COLO829 (cell line): ENCODE measurements at regions not wholly inside any gene's neighbourhood (a gene's known extent, or its start where the extent isn't known, plus 50 kb on each side); places are given as distances from the start of the nearest gene placed in this dataset.
"Not testable (repeated sequence)": the region's sequence is repeated elsewhere in the genome, so short reads cannot be mapped to it uniquely, and the experiment has no call there.

Experiments used
- DNase-seq: peaks from one replicate; pipeline ENCODE4 v3.0.0; 2012; ENCODE audit warnings: low spot score

DNA sequence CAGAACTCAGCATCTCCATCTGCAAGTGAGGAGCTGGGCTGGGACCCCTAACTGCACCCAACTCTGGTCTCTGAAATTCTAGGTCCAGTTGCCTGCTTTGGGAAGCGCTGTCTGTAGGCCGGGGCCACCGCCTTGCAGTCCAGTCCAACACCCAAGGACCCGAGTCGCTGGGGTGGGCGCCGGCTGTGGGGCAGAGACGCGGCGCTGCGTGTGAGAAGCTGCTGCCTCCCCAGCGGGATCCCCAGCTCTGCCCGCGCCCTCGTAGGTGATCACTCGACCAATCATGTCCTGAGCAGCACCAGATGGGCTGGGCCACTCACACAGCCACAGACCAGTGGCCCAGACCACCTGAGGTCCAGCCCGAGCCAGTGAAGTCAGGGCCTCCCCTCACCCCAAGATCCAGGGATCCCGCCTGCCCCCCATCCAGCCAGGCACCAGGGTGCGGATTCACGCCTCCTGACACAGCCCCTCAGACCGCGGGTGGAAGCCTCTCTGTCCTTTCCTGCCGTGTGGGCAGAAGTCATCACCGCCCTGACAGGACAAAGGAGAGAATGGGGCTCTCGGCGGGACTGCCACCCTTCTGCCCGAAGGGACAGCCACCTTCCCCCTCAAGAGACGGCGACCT, 67.4 kb upstream of the ADGRA1 start:
- no peak for DNase-seq

DNA sequence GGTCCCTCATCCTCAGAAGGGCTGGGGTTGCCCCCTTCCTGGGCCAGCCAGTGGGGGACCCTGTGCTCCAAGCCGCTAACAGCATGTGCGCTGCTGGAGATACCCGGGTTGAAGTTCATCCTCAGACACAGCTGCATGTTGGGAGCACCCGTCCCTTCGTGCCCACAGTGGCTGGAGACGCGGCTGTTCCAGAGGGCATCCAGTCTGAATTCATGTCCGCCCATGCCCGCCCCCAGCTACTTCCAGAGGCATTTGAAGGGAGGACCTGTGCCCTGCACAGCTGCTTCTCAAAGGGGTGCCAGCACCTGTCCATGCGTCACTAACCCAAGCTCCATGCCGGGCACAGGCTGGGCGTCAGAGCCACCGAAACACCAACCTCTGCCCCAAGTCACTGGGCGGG, 68.1 kb upstream of the ADGRA1 start:
- DNase-seq = no peak

GRCh38 chr10:133019191-133019590, 68.5 kb upstream of the ADGRA1 start:
- no peak for DNase-seq

GRCh38 chr10:133018491-133018890, 69.2 kb upstream of the ADGRA1 start:
- no peak for DNase-seq

- DNase-seq = no peak
Observed at GRCh38 chr10:133017203-133017601, 70.5 kb upstream of the ADGRA1 start.

DNA sequence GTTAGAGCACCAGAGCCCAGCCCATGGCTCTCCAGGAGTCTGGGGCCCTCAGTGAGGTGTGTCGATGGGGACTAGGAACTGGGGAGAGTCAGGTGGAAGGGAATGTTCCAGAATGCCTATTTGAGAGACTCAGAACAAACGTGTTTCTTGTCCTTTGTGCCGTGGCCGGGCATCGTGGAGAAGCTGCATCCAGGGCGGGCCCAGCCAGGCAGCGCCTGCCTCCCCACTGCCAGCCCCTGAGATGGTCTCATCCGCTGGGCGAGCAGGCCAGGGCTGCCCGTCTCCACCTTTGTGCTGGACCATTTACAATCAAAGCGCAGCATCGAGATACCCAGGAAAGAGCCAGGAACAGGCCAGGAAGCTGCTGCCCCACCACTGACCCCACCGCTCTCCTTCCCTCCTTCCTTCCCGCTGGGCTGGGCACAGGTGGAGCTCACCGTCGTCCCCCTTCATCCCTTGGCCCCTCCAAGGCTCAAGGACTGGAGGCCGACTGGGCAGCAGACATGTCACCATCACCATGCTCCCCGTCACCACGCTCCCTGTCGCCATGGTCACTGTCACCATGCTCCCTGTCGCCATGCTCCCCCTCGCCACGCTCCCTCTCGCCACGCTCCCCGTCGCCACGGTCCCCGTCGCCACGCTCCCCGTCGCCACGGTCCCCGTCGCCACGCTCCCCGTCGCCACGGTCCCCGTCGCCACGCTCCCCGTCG, 71.1 kb upstream of the ADGRA1 start:
- DNase-seq = no peak

DNA sequence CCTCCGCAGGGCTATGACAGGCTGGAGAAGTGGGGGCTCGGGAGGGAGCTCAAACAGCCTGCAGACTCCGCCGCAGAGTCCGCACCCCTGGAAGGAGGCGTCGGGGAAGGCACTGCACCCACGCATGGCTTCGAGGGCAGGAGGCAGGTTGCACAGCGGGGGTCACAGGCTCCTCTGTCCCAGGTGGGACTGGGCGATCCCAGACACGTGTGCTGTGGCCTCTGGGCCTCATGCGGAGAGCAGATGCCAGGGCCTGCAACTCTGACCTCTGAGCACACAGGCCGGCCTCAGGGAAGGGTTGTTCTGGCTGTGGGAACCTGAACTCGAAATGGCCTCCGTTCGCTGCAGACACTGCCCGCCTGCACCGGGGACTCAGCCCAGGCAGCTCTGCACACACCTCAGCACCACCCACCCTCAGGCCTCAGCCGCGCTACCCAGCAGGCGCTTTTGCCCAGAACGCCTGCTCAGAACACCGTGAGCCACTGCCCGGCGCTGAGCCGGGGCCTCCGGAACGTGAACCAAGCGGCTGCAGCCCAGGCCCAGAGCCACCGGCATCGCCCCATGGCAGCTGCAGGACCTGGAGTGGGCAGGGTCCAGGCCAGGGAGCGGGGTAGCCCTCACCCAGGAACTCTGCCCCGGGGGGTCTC, 71.8 kb upstream of the ADGRA1 start:
- no peak for DNase-seq

GRCh38 chr10:133015321-133015720, 72.4 kb upstream of the ADGRA1 start:
- DNase-seq = no peak

- no peak for DNase-seq
Observed at GRCh38 chr10:133014416-133015210, 72.2 kb upstream of the CFAP46 start.

GRCh38 chr10:133013463-133013862, 71.1 kb upstream of the CFAP46 start:
- DNase-seq = no peak

- peak; percentile 11 for DNase-seq
Observed at GRCh38 chr10:133012573-133013359, 70.4 kb upstream of the CFAP46 start.

GRCh38 chr10:133011882-133012281, 69.5 kb upstream of the CFAP46 start:
- DNase-seq = no peak

DNA sequence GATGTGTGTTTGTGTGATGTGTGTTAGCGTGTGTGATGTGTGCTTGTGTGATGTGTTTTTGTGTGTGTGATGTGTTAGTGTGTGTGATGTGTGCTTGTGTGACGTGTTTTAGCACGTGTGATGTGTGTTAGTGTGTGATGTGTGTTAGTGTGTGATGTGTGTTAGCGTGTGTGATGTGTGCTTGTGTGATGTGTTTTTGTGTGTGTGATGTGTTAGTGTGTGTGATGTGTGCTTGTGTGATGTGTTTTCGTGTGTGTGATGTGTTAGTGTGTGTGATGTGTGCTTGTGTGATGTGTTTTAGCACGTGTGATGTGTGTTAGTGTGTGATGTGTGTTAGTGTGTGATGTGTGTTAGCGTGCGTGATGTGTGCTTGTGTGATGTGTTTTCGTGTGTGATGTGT, 69.0 kb upstream of the CFAP46 start:
- DNase-seq = not testable (repeated sequence)

GRCh38 chr10:133010843-133011179, 68.4 kb upstream of the CFAP46 start:
- not testable (repeated sequence) for DNase-seq

DNA sequence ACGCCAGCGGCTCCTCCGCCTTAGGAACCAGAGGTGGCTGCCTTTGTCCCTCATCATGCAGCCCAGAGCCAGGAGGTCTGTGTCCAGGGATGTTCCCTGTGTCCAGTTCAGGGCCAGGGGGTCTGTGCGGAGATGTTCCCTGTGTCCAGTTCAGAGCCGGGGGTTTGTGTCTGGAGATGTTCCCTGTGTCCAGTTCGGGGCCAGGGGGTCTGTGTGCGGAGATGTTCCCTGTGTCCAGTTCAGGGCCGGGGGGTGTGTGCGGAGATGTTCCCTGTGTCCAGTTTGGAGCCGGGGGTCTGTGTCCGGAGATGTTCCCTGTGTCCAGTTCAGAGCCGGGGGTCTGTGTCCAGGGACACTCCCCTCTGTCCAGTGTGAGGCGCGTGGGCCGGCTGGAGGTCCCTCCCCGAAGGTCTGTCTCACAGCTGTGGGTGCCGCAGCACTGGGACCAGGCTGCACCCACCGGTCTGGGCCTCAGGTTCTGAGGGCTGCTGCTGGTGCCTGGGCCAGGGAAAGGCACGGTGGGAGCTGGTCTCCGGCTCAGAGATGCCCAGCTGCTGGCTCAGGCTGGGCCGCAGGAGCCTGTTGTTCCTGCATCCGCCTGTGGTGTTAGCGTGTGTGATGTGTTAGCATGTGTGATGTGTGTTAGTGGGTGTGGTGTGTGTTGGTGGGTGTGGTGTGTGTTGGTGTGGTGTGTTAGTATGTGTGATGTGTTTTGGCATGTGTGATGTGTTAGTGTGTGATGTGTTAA, 67.9 kb upstream of the CFAP46 start:
- no peak for DNase-seq

GRCh38 chr10:133009218-133009950, 67.0 kb upstream of the CFAP46 start:
- DNase-seq = no peak

DNA sequence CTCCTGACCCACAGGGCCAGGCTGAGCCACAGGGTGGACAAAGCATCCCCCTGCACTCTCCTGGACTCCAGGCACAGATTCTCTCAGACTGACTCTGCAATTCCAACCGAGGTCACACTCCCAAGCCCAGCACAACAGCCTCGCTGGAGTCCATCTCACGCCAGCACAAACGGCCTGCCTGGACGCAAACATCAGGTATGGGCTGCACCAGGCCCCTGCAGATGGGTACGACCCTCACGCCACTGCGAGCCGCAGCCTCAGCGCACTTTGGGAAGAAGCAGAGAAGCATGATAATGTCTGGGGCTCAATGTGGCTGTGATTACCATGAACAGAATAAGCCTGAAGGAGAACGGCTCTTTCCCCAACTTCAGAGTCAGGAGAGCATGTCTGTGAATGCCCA, 66.4 kb upstream of the CFAP46 start:
- no peak for DNase-seq

GRCh38 chr10:133008196-133008595, 65.8 kb upstream of the CFAP46 start:
- DNase-seq = no peak

GRCh38 chr10:133007360-133007858, 65.0 kb upstream of the CFAP46 start:
- DNase-seq = no peak

DNA sequence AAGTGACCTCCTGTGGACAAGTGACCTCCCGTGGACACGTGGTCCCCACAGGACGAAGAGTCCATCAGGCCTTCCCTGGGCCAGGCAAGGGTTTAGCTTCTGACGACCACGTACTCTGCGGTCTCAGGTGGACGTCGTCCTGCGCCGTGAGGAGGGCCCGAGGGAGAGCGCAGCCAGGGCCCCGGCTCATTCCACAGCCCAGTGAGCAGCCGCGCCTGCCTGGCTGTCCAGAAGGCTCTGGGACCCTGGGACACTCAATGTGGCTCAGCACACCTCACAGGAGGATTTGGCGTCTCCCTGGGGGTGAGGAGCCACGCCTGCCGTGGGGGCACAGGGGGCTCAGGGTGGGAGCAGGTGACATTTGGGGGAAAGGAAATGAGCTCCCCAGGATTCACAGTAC, 64.4 kb upstream of the CFAP46 start:
- DNase-seq = no peak
